ENCODE measurements at regions not wholly inside any gene's neighbourhood (a gene's known extent, or its start where the extent isn't known, plus 50 kb on each side); places are given as distances from the start of the nearest gene placed in this dataset.

DNA sequence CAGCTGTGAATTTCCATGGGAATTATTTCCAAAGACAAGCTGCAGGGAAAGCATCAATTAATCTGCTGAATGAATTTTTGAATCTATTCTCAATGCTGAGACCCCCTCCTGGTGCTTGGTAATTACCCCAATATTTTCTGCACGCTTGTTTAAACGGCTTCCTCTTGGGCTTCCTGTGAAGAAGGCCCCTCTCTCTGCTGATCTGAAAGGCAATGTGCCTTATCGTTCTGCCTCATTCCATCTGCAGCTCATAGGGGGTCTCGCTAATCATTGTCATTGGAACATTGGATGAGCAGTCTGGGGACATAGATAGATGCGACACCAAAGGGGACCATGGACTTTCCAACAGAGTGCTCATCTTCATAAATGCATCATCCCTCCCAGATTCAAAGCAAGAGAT, 851.6 kb downstream of the PDHA2 start:
- TF ChIP-seq, protein P1, sequence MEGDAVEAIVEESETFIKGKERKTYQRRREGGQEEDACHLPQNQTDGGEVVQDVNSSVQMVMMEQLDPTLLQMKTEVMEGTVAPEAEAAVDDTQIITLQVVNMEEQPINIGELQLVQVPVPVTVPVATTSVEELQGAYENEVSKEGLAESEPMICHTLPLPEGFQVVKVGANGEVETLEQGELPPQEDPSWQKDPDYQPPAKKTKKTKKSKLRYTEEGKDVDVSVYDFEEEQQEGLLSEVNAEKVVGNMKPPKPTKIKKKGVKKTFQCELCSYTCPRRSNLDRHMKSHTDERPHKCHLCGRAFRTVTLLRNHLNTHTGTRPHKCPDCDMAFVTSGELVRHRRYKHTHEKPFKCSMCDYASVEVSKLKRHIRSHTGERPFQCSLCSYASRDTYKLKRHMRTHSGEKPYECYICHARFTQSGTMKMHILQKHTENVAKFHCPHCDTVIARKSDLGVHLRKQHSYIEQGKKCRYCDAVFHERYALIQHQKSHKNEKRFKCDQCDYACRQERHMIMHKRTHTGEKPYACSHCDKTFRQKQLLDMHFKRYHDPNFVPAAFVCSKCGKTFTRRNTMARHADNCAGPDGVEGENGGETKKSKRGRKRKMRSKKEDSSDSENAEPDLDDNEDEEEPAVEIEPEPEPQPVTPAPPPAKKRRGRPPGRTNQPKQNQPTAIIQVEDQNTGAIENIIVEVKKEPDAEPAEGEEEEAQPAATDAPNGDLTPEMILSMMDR (optimal IDR thresholded peaks at IDR 0.05 in 1 of 3, IDR thresholded peaks at IDR 0.05 in 1 of 3, conservative IDR thresholded peaks at IDR 0.05 in 1 of 3; ENCODE audit: extremely low read depth in 1 of 3, insufficient read depth in 2 of 3, low read length in 3 of 3), result no peak
- no peak for TF ChIP-seq EZH2 (IDR thresholded peaks at IDR 0.05; ENCODE audit: low read length)

Data from keratinocyte (primary cell).